GM12865 (cell line): ENCODE measurements at regions not wholly inside any gene's neighbourhood (a gene's known extent, or its start where the extent isn't known, plus 50 kb on each side); places are given as distances from the start of the nearest gene placed in this dataset.

Source experiments
- DNase-seq: peaks from one replicate; pipeline ENCODE4 v3.0.0; 2010; ENCODE audit warnings: low read depth
- H3K4me3 ChIP-seq: 2 replicates; pipeline ENCODE4 v1.5.1; 2011; ENCODE audit warnings: mild to moderate bottlenecking, low read depth, low read length, control low read depth
- CTCF ChIP-seq: IDR thresholded peaks from 2 replicates; pipeline ENCODE4 v1.5.1; 2011; ENCODE audit warnings: low read length, control low read depth, low read depth, inconsistent platforms; ENCODE audit not compliant: insufficient read depth; ENCODE audit errors: missing control alignments

GRCh38 chr17:72021417-72022041 is 99.3 kb upstream of the SOX9 start:
- no peak for DNase-seq
- TF ChIP-seq CTCF: no peak
- no peak overlapping the region for H3K4me3 ChIP-seq

GRCh38 chr17:72022328-72023275 is 98.2 kb upstream of the SOX9 start:
- TF ChIP-seq CTCF: no peak
- peak; percentile 49 for DNase-seq
- H3K4me3 ChIP-seq: no peak overlapping the region

- no peak overlapping the region for H3K4me3 ChIP-seq
- no peak for DNase-seq
- TF ChIP-seq CTCF: no peak
Measured at GRCh38 chr17:72024457-72024856, 96.4 kb upstream of the SOX9 start.

GRCh38 chr17:72025113-72025512 is 95.7 kb upstream of the SOX9 start:
- no peak overlapping the region for H3K4me3 ChIP-seq
- TF ChIP-seq CTCF: no peak

GRCh38 chr17:72030067-72030899 is 90.5 kb upstream of the SOX9 start:
- peak overlapping the region; percentile 51 for H3K4me3 ChIP-seq
- peak; percentile 36 for TF ChIP-seq CTCF
- DNase-seq: peak; percentile 83

More at GRCh38 chr17:72025113-72025512, 95.7 kb upstream of the SOX9 start:
- no peak for DNase-seq

- TF ChIP-seq CTCF: no peak
- no peak overlapping the region for H3K4me3 ChIP-seq
- DNase-seq: no peak
Measured at GRCh38 chr17:72031219-72031884, 89.5 kb upstream of the SOX9 start.
